GM12873 (cell line): ENCODE measurements at regions not wholly inside any gene's neighbourhood (a gene's known extent, or its start where the extent isn't known, plus 50 kb on each side); places are given as distances from the start of the nearest gene placed in this dataset.

Experiments
- TF ChIP-seq, protein P1 (sequence below): IDR thresholded peaks from 2 replicates; pipeline ENCODE4 v1.5.1; 2012; ENCODE audit warnings: low read depth, mild to moderate bottlenecking, moderate library complexity, low read length, control low read depth; ENCODE audit not compliant: insufficient read depth; ENCODE audit errors: missing control alignments

DNA sequence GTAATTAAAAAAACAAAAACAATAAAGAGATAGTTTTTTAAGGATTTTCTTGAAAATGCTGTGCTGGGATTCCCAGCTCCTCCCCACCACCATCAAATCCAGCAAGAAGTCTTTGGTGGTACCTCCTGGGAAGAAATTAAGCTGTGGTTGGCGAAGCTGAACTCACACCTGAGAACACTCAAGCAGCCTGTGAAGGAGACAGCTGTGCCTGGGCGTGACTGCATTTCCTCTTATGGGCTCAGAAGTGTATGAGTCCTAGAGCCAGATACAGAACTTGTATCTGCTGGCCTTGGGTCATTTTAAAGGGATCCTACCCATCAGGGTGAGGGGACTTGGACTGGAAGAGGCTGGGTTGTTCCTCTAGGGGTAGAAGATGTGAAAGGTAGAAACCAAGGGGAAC, 561.2 kb upstream of the SGCD start:
- TF ChIP-seq, protein P1, sequence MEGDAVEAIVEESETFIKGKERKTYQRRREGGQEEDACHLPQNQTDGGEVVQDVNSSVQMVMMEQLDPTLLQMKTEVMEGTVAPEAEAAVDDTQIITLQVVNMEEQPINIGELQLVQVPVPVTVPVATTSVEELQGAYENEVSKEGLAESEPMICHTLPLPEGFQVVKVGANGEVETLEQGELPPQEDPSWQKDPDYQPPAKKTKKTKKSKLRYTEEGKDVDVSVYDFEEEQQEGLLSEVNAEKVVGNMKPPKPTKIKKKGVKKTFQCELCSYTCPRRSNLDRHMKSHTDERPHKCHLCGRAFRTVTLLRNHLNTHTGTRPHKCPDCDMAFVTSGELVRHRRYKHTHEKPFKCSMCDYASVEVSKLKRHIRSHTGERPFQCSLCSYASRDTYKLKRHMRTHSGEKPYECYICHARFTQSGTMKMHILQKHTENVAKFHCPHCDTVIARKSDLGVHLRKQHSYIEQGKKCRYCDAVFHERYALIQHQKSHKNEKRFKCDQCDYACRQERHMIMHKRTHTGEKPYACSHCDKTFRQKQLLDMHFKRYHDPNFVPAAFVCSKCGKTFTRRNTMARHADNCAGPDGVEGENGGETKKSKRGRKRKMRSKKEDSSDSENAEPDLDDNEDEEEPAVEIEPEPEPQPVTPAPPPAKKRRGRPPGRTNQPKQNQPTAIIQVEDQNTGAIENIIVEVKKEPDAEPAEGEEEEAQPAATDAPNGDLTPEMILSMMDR, result no peak

- TF ChIP-seq, protein P1, result no peak
Observed at GRCh38 chr5:155767470-155767869, 559.5 kb upstream of the SGCD start.

DNA sequence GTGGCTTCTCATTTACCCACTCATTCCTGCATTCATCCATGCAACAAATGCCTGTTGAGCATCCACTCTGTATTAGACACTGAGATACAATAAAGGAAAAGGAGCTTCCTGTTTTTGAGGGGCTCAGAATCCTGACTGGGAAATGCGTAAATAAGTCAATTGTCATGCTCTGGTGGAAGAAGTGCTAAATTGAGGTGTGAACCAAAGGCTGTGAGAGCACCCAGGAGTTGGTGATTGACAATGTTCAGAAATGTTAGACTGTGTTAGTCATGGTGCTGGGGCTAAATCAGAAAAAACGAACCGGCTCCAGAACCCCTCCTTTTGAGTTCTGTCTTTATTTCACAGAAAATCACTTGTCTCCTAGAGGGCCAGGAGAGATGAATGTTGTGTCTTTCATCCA, 558.6 kb upstream of the SGCD start:
- TF ChIP-seq, protein P1, result no peak

GRCh38 chr5:155772009-155772662, 554.8 kb upstream of the SGCD start:
- TF ChIP-seq, protein P1, result no peak

GRCh38 chr5:155773680-155774079, 553.3 kb upstream of the SGCD start:
- TF ChIP-seq, protein P1, result no peak

- TF ChIP-seq, protein P1, result no peak
Observed at GRCh38 chr5:155780260-155780659, 546.7 kb upstream of the SGCD start.

- TF ChIP-seq, protein P1, result no peak
Observed at GRCh38 chr5:155783246-155783645, 543.7 kb upstream of the SGCD start.

DNA sequence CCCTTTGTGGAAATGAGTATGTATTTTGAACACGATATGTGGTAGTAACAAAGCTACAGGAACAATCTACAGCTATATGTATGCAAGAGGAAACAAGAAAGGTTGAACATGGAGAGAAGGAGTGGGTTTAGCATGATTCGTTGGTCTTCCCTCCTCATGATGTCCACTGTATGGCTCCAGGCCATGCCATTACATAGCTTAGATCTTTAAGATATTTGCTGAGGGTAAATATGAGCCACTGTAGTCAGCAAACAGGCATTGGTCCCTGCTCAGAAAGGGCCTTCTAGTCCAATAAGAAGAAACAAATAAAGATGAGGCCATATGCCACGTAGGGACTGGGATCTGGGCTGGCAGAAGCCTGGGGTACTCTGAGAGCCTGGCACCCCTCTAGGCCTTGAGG, 543.2 kb upstream of the SGCD start:
- TF ChIP-seq, protein P1, result no peak
